ENCODE measurements at regions not wholly inside any gene's neighbourhood (a gene's known extent, or its start where the extent isn't known, plus 50 kb on each side); places are given as distances from the start of the nearest gene placed in this dataset.

- Histone ChIP-seq H3K27me3 (no peaks in the 10 kb centered on the region), H3K27ac (no peak overlapping the region), H3K9me3 (no peaks in the 10 kb centered on the region), H3K4me3 (no peak overlapping the region), H3K4me1 (no peaks in the 10 kb centered on the region), H3K36me3 (no peaks in the 10 kb centered on the region)
- TF ChIP-seq POLR2A (IDR thresholded peaks at IDR 0.05) (no peak), POLR2AphosphoS5 (IDR thresholded peaks at IDR 0.05) (no peak)
- TF ChIP-seq, protein P1, sequence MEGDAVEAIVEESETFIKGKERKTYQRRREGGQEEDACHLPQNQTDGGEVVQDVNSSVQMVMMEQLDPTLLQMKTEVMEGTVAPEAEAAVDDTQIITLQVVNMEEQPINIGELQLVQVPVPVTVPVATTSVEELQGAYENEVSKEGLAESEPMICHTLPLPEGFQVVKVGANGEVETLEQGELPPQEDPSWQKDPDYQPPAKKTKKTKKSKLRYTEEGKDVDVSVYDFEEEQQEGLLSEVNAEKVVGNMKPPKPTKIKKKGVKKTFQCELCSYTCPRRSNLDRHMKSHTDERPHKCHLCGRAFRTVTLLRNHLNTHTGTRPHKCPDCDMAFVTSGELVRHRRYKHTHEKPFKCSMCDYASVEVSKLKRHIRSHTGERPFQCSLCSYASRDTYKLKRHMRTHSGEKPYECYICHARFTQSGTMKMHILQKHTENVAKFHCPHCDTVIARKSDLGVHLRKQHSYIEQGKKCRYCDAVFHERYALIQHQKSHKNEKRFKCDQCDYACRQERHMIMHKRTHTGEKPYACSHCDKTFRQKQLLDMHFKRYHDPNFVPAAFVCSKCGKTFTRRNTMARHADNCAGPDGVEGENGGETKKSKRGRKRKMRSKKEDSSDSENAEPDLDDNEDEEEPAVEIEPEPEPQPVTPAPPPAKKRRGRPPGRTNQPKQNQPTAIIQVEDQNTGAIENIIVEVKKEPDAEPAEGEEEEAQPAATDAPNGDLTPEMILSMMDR (IDR thresholded peaks at IDR 0.05) = no peak
- intact Hi-C loops (cut with DNase I; ENCODE audit: low total_unique reads) = no loop called here
- no peak for DNase-seq (ENCODE audit: low spot score in 2 of 2)
Observed at GRCh38 chr2:173456960-173457359, 102.3 kb downstream of the CDCA7 start.

- no peak overlapping the region for H3K27ac ChIP-seq
Observed at GRCh38 chr2:173457366-173457765, 102.7 kb downstream of the CDCA7 start.

GRCh38 chr2:173458991-173459780 is 104.5 kb downstream of the CDCA7 start:
- DNase-seq (ENCODE audit: low spot score in 2 of 2) = no peak
- no peak overlapping the region for H3K4me3 ChIP-seq
- H3K4me1 ChIP-seq = no peaks in the 10 kb centered on the region
- no peaks in the 10 kb centered on the region for H3K27me3 ChIP-seq
- no peak overlapping the region for H3K27ac ChIP-seq
- TF ChIP-seq POLR2AphosphoS5 (IDR thresholded peaks at IDR 0.05) = no peak
- TF ChIP-seq POLR2A (IDR thresholded peaks at IDR 0.05) = no peak
- TF ChIP-seq, protein P1 (IDR thresholded peaks at IDR 0.05) = no peak
- intact Hi-C loops (cut with DNase I; ENCODE audit: low total_unique reads) = no loop called here
- no peaks in the 10 kb centered on the region for H3K9me3 ChIP-seq
- no peaks in the 10 kb centered on the region for H3K36me3 ChIP-seq

More at GRCh38 chr2:173457366-173457765, 102.7 kb downstream of the CDCA7 start:
- Histone ChIP-seq H3K4me3 (no peak overlapping the region), H3K9me3 (no peaks in the 10 kb centered on the region), H3K27me3 (no peaks in the 10 kb centered on the region), H3K4me1 (no peaks in the 10 kb centered on the region), H3K36me3 (no peaks in the 10 kb centered on the region)
- intact Hi-C loops (cut with DNase I; ENCODE audit: low total_unique reads) = no loop called here
- DNase-seq (ENCODE audit: low spot score in 2 of 2) = no peak
- TF ChIP-seq POLR2A (IDR thresholded peaks at IDR 0.05) = no peak

GRCh38 chr2:173462892-173463840 is 108.5 kb downstream of the CDCA7 start:
- TF ChIP-seq POLR2AphosphoS5 (IDR thresholded peaks at IDR 0.05) (no peak), POLR2A (IDR thresholded peaks at IDR 0.05) (no peak)
- TF ChIP-seq, protein P1 (IDR thresholded peaks at IDR 0.05) = no peak
- H3K27ac ChIP-seq = no peak overlapping the region
- no peaks in the 10 kb centered on the region for H3K4me1 ChIP-seq
- no peak overlapping the region for H3K4me3 ChIP-seq
- H3K27me3 ChIP-seq = no peaks in the 10 kb centered on the region
- DNase-seq (ENCODE audit: low spot score in 2 of 2) = no peak
- intact Hi-C loops (cut with DNase I; ENCODE audit: low total_unique reads) = no loop called here
- no peaks in the 10 kb centered on the region for H3K36me3 ChIP-seq
- no peaks in the 10 kb centered on the region for H3K9me3 ChIP-seq

GRCh38 chr2:173463846-173464245 is 109.2 kb downstream of the CDCA7 start:
- intact Hi-C loops (cut with DNase I; ENCODE audit: low total_unique reads) = no loop called here
- Histone ChIP-seq H3K27ac (no peak overlapping the region), H3K36me3 (no peaks in the 10 kb centered on the region), H3K27me3 (no peaks in the 10 kb centered on the region), H3K4me3 (no peak overlapping the region), H3K9me3 (no peaks in the 10 kb centered on the region), H3K4me1 (no peaks in the 10 kb centered on the region)
- DNase-seq (ENCODE audit: low spot score in 2 of 2) = no peak
- TF ChIP-seq POLR2AphosphoS5 (IDR thresholded peaks at IDR 0.05) = no peak
- TF ChIP-seq POLR2A (IDR thresholded peaks at IDR 0.05) = no peak
- TF ChIP-seq, protein P1 (IDR thresholded peaks at IDR 0.05) = no peak
